ENCODE measurements at regions not wholly inside any gene's neighbourhood (a gene's known extent, or its start where the extent isn't known, plus 50 kb on each side); places are given as distances from the start of the nearest gene placed in this dataset.

DNA sequence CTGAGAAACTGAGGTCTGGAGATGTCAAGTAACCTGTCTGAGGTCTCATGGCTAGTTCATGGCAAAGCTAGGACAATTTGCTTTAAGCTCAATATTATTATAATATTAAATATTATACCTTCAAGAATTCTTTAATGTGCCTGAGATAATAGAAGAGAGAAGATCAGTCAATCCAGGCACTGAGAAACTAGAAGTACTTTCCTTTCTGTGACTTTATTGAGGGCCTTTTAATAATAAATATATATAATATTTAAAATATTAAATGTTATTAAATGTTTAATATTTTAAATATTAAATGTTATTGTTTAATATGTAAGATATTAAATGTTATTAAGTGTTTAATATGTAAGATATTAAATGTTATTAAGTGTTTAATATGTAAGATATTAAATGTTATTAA is 144.3 kb upstream of the DNAJC19 start:
- no peak for TF ChIP-seq CTCF (IDR thresholded peaks at IDR 0.05; ENCODE audit: unreplicated experiment)
- H3K27ac Mint-ChIP-seq: no peak overlapping the region
- H3K36me3 Mint-ChIP-seq (ENCODE audit: insufficient read depth): no peaks in the 10 kb centered on the region
- H3K9me3 Mint-ChIP-seq (ENCODE audit: low read depth): peaks cover 13% of the 10 kb centered on the region
- no peaks in the 10 kb centered on the region for H3K27me3 Mint-ChIP-seq
- H3K4me1 Mint-ChIP-seq (ENCODE audit: low read depth): peaks cover 3% of the 10 kb centered on the region
- DNase-seq (ENCODE audit: low spot score, unreplicated experiment): no peak
- no peak overlapping the region for H3K4me3 Mint-ChIP-seq (ENCODE audit: low read depth)

DNA sequence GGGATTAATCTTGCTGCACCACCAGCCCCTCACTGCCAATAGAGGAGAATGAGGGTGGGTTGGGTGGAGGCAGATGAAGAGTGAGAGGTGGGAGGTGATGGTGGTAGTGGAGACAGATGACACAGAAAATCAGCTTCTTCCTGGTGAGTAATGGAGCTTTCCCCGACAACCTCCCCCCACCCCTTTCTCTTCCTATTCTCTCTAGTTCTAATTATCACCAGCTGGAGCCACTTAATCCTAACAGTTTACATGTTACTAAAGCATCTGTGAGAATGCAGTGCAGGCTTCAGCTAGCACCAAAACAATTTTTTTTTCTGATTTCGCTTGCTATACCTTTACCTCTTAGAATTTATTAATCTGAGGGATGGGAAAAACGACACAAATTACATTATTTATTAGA is 116.1 kb upstream of the DNAJC19 start:
- Mint-ChIP-seq H3K4me3 (ENCODE audit: low read depth) (no peak overlapping the region), H3K27me3 (no peaks in the 10 kb centered on the region), H3K36me3 (ENCODE audit: insufficient read depth) (no peaks in the 10 kb centered on the region), H3K9me3 (ENCODE audit: low read depth) (peaks cover 5% of the 10 kb centered on the region), H3K4me1 (ENCODE audit: low read depth) (no peaks in the 10 kb centered on the region), H3K27ac (no peak overlapping the region)
- no peak for DNase-seq (ENCODE audit: low spot score, unreplicated experiment)
- TF ChIP-seq CTCF (IDR thresholded peaks at IDR 0.05; ENCODE audit: unreplicated experiment): no peak

GRCh38 chr3:181103605-181104004 is 114.1 kb upstream of the DNAJC19 start:
- Mint-ChIP-seq H3K36me3 (ENCODE audit: insufficient read depth) (no peaks in the 10 kb centered on the region), H3K27me3 (no peaks in the 10 kb centered on the region), H3K4me3 (ENCODE audit: low read depth) (no peak overlapping the region), H3K4me1 (ENCODE audit: low read depth) (no peaks in the 10 kb centered on the region), H3K27ac (no peak overlapping the region), H3K9me3 (ENCODE audit: low read depth) (peaks cover 5% of the 10 kb centered on the region)
- no peak for DNase-seq (ENCODE audit: low spot score, unreplicated experiment)
- peak; percentile 51 for TF ChIP-seq CTCF (IDR thresholded peaks at IDR 0.05; ENCODE audit: unreplicated experiment)

DNA sequence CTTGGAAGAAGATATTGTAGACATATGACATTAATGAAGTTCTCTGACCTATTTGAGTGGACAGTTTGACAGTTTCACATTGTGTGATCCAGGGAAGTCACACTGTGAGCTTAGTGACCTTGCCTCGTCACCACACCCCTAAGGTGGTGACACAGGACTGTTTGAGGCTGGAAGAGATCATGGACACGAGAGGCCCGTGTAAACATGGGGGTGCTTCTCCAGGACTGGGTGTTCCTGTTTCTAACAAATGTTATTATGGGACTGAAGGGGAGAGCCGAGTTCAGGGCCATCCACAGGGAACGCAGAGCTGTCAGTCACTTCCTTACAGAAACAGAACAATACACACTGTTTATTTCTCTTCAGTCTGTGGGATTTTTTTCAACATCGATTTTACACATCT is 96.5 kb upstream of the DNAJC19 start:
- Mint-ChIP-seq H3K27ac (no peak overlapping the region), H3K36me3 (ENCODE audit: insufficient read depth) (no peaks in the 10 kb centered on the region)

DNA sequence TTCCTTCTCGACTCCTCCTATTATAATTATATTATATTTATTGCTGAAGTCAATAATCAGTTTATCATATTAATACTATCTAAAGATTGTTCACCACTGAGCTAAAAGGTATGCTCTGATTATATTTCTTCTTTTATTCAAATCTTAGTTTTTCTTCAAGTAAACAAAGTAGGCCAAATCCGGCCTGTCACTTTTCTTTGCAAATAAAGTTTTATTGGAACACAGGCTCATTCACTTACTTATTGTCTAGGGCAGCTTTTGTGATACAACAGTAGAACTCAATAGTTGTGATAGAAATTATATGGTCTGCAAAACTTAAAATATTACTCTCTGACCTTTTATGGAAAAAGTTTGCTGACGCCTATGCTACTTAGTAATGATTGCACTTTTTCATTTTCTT is 92.4 kb upstream of the DNAJC19 start:
- H3K27ac Mint-ChIP-seq: no peak overlapping the region
- no peak overlapping the region for H3K4me3 Mint-ChIP-seq (ENCODE audit: low read depth)
- H3K4me1 Mint-ChIP-seq (ENCODE audit: low read depth): no peaks in the 10 kb centered on the region
- H3K27me3 Mint-ChIP-seq: no peaks in the 10 kb centered on the region
- no peak for DNase-seq (ENCODE audit: low spot score, unreplicated experiment)
- H3K36me3 Mint-ChIP-seq (ENCODE audit: insufficient read depth): no peaks in the 10 kb centered on the region
- H3K9me3 Mint-ChIP-seq (ENCODE audit: low read depth): no peaks in the 10 kb centered on the region
- TF ChIP-seq CTCF (IDR thresholded peaks at IDR 0.05; ENCODE audit: unreplicated experiment): no peak

More for the DNA sequence above, 96.5 kb upstream of the DNAJC19 start:
- Mint-ChIP-seq H3K27me3 (no peaks in the 10 kb centered on the region), H3K9me3 (ENCODE audit: low read depth) (no peaks in the 10 kb centered on the region), H3K4me3 (ENCODE audit: low read depth) (no peak overlapping the region), H3K4me1 (ENCODE audit: low read depth) (no peaks in the 10 kb centered on the region)
- no peak for TF ChIP-seq CTCF (IDR thresholded peaks at IDR 0.05; ENCODE audit: unreplicated experiment)
- DNase-seq (ENCODE audit: low spot score, unreplicated experiment): no peak
